Endothelial cell of umbilical vein (primary cell): ENCODE measurements at regions not wholly inside any gene's neighbourhood (a gene's known extent, or its start where the extent isn't known, plus 50 kb on each side); places are given as distances from the start of the nearest gene placed in this dataset.

Experiments
- CTCF ChIP-seq, 2 donors: IDR thresholded peaks; 1 replicate in 1 of 2; 2 replicates in 1 of 2; pipeline ENCODE4 v1.5.1; 2011; ENCODE audit warnings: low read length in 2 of 2, mild to moderate bottlenecking in 2 of 2, moderate library complexity in 2 of 2, control low read depth in 1 of 2, inconsistent platforms in 1 of 2, low read depth in 1 of 2; ENCODE audit not compliant: insufficient read depth in 1 of 2; ENCODE audit errors: extremely low read depth in 1 of 2
- EZH2 ChIP-seq: IDR thresholded peaks from 2 replicates; pipeline ENCODE4 v1.6.1; 2012; ENCODE audit warnings: borderline replicate concordance, low read depth, mild to moderate bottlenecking, moderate library complexity, low read length, inconsistent platforms; ENCODE audit not compliant: severe bottlenecking
- FOS ChIP-seq: IDR thresholded peaks from 2 replicates; pipeline ENCODE4 v1.6.1; 2011; ENCODE audit warnings: mild to moderate bottlenecking, low read length, moderate library complexity, borderline replicate concordance; ENCODE audit not compliant: insufficient read depth
- MYC ChIP-seq: IDR thresholded peaks from one replicate; pipeline ENCODE4 v1.6.1; 2011; ENCODE audit warnings: mild to moderate bottlenecking, low read depth, low read length
- POLR2A ChIP-seq: IDR thresholded peaks from 2 replicates; pipeline ENCODE4 v1.6.1; 2012; ENCODE audit warnings: low read depth, mild to moderate bottlenecking, control low read depth, low read length
- POLR2AphosphoS5 ChIP-seq: IDR thresholded peaks from 2 replicates; pipeline ENCODE4 v1.6.1; 2012; ENCODE audit warnings: low read depth, mild to moderate bottlenecking, control low read depth, low read length, moderate library complexity; ENCODE audit not compliant: insufficient read depth

GRCh38 chr1:25088180-25088701 lies 144.1 kb downstream of the SYF2 start:
- no peak for TF ChIP-seq MYC
- no peak for TF ChIP-seq CTCF (IDR thresholded peaks at IDR 0.05; ENCODE audit: extremely low read depth in 1 of 2, insufficient read depth in 1 of 2, low read depth in 1 of 2, low read length in 2 of 2)
- TF ChIP-seq EZH2 = no peak
- no peak for TF ChIP-seq POLR2A
- no peak for TF ChIP-seq FOS
- no peak for TF ChIP-seq POLR2AphosphoS5
